ENCODE measurements at regions not wholly inside any gene's neighbourhood (a gene's known extent, or its start where the extent isn't known, plus 50 kb on each side); places are given as distances from the start of the nearest gene placed in this dataset.
"Not testable (repeated sequence)": the region's sequence is repeated elsewhere in the genome, so short reads cannot be mapped to it uniquely, and the experiment has no call there.

DNA sequence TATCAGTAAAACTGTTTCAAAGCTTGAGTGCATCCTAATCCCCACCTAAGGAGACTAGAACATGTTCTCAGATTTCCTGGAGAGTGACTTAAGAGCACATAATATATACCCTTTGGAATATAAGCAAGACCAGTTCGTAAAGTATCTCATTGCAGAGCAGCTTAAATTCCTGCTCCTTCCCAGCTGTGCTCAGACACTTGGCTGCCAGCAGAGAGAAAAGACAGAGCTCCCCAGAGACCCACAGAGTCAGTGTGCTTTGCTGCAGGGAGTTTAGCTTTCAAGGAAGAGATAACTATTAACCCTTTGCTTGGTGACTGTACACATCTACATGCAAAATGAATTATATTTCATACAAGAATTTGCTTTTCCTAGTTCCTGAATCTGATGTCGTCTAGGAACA is 338.1 kb upstream of the ARHGEF26 start:
- FAIRE-seq: no peak
- TF ChIP-seq, protein P1, sequence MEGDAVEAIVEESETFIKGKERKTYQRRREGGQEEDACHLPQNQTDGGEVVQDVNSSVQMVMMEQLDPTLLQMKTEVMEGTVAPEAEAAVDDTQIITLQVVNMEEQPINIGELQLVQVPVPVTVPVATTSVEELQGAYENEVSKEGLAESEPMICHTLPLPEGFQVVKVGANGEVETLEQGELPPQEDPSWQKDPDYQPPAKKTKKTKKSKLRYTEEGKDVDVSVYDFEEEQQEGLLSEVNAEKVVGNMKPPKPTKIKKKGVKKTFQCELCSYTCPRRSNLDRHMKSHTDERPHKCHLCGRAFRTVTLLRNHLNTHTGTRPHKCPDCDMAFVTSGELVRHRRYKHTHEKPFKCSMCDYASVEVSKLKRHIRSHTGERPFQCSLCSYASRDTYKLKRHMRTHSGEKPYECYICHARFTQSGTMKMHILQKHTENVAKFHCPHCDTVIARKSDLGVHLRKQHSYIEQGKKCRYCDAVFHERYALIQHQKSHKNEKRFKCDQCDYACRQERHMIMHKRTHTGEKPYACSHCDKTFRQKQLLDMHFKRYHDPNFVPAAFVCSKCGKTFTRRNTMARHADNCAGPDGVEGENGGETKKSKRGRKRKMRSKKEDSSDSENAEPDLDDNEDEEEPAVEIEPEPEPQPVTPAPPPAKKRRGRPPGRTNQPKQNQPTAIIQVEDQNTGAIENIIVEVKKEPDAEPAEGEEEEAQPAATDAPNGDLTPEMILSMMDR (IDR thresholded peaks at IDR 0.05; ENCODE audit: insufficient read depth, missing control alignments): no peak
- no peak for DNase-seq (ENCODE audit: insufficient read length, low spot score)

DNA sequence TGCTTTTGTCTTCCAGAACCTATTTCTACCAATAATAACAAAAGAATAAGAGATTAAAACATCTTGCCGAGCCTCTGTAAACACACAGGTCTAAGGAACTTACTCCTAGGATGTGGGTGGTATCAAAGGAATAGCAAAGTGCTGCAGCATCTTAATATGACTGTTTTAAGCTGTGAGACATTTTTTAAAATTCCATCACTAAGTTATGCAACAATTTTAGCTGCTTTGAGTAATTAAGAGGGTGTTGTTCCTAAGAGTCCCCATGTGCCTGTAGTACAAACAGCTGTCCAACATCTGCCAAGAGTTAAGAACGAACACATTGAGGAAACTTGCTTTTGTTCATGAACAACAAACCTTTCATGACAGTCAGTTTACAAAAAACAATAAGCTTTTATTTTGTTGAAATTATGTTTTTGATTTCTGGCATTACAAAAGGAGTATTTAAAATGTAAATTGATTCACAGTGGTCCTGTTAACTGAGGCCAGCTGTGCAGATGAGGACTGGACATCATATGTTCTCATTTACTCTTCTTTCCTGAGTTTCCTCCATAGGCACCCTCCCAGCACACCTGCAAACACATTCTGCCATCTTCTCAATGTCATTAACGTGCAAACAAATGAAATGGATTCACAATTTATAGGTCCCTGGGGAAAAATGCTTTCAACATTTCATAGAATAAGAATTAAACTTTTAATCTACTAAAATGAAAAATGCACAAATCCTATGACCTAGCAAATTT is 337.3 kb upstream of the ARHGEF26 start:
- no peak for FAIRE-seq
- TF ChIP-seq, protein P1 (IDR thresholded peaks at IDR 0.05; ENCODE audit: insufficient read depth, missing control alignments): no peak

DNA sequence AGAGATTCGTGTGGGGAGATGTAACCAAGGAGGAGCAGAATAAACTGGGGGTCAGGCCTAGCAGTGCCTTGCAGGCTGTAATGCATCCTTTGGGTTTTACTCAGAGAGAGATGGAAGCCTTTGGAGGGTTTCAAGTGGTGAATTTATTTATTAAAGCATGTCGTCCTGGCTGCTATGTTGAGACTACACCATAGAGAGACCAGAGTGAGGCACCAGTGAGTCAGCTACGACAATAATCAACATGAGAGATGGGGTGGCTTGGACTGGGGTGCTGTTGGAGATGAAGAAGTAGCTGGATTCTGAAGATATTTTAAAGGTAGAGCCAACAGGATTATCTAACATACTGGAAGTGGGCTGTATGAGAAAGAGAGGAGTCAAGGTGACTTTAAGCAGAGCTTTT is 335.3 kb upstream of the ARHGEF26 start:
- DNase-seq (ENCODE audit: insufficient read length, low spot score) (no peak), FAIRE-seq (no peak)
- TF ChIP-seq, protein P1 (IDR thresholded peaks at IDR 0.05; ENCODE audit: insufficient read depth, missing control alignments): no peak

More for the DNA sequence above, 337.3 kb upstream of the ARHGEF26 start:
- DNase-seq (ENCODE audit: insufficient read length, low spot score): no peak

DNA sequence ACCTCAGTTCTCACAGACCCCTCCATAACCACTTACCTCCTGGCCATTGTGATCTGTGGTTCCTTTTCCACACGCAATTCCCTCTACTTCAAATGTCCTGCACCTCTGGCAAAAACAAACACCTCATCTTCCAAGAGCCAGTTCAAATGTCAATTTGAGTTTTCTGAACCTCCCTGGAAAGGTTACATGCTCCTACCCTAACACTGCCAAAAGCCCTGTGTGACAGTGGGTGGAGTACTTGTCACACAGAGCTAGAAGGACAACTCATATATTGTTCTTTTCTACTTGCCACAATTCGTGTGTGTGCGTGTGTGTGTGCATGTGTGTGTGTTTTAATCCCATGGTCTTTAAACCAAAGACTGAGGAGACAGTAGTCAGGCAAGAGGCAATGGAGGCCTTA is 331.8 kb upstream of the ARHGEF26 start:
- no peak for FAIRE-seq
- TF ChIP-seq, protein P1 (IDR thresholded peaks at IDR 0.05; ENCODE audit: insufficient read depth, missing control alignments): no peak

DNA sequence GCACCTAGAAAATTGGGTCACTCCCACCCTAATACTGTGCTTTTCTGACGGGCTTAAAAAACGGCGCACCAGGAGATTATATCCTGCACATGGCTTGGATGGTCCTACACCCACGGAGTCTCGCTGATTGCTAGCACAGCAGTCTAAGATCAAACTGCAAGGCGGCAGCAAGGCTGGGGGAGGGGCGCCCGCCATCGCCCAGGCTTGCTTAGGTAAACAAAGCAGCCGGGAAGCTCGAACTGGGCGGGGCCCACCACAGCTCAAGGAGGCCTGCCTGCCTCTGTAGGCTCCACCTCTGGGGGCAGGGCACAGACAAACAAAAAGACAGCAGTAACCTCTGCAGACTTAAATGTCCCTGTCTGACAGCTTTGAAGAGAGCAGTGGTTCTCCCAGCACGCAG is 324.1 kb upstream of the ARHGEF26 start:
- FAIRE-seq; DNase-seq (ENCODE audit: insufficient read length, low spot score): not testable (repeated sequence)

More for the DNA sequence above, 331.8 kb upstream of the ARHGEF26 start:
- DNase-seq (ENCODE audit: insufficient read length, low spot score): no peak

DNA sequence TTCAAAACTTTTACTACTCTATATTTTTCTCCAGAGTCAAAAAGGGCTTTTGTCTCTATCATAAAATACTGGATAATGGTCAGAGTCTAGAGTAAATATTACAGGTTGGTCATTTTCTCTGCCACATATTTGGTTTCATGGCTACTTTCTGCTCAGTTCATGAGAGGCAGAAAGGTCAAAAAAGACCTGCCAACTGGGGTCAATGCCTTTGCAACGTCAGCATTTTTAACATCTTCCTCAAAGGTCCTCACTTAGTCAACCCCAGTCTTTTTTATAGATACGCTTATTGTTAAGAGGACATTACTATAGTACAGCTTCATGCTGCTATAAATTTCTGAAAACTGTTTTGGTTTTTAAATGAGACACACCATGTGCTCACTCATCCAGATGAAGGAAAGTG is 312.1 kb upstream of the ARHGEF26 start:
- no peak for FAIRE-seq
- TF ChIP-seq, protein P1 (IDR thresholded peaks at IDR 0.05; ENCODE audit: insufficient read depth, missing control alignments): no peak
- DNase-seq (ENCODE audit: insufficient read length, low spot score): no peak

DNA sequence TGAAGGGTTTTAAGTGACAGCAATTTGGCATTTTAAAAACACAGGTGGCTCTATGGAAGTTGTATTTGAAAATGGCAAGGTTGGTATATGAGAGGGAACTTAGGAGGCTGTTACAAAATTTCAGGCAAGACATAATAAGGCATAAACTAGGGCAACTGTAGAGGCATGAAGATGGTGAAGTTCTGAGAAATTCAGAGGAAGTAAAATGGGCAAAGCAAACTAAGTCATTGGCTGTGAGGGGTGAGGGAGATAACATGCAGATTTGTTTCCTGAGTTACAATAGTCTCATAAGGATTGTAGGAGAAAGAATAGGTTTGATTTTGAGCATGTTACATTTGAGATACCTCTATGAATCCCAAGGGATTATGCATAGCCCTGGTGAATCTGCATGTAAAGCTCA is 302.9 kb upstream of the ARHGEF26 start:
- no peak for FAIRE-seq
- no peak for DNase-seq (ENCODE audit: insufficient read length, low spot score)
- TF ChIP-seq, protein P1 (IDR thresholded peaks at IDR 0.05; ENCODE audit: insufficient read depth, missing control alignments): no peak

All from D721Med (cell line).